H1 (cell line): ENCODE measurements at regions not wholly inside any gene's neighbourhood (a gene's known extent, or its start where the extent isn't known, plus 50 kb on each side); places are given as distances from the start of the nearest gene placed in this dataset.

Experiments used
- CTCF ChIA-PET: fragments of 300-600 bp; sonication (Branson Sonifier 250); formaldehyde crosslinking; loops from one replicate; lab custom pipeline; 2021; ENCODE audit not compliant: partially characterized antibody; lab: Charles Lee
- POLR2A ChIA-PET: fragments of 300-600 bp; sonication (Branson Sonifier 250); formaldehyde crosslinking; loops from one replicate; lab custom pipeline; 2021; ENCODE audit warnings: inconsistent platforms; ENCODE audit not compliant: partially characterized antibody; lab: Charles Lee
- DNase-seq, 2 experiments: peaks; one replicate each; pipeline versions ENCODE4 v3.0.0 to v3.0.0-alpha.2; 2010 to 2022; ENCODE audit warnings: low spot score in 2 of 2, low read depth in 1 of 2, mixed read lengths in 1 of 2
- FAIRE-seq: peaks from 2 replicates; lab custom pipeline; 2011; peaks lifted over from hg19 to GRCh38; lab: Jason Lieb, UNC
- H2AFZ ChIP-seq: 2 replicates; pipeline ENCODE4 v1.8.1; 2012; ENCODE audit warnings: low read length, inconsistent platforms
- H2AK5ac ChIP-seq: 2 replicates; pipeline ENCODE4 v1.6.1; 2013; ENCODE audit warnings: low read depth, low read length
- H2BK120ac ChIP-seq: replicated peaks from 2 replicates; pipeline ENCODE3; 2013; ENCODE audit warnings: low read depth, low read length, inconsistent platforms
- H2BK12ac ChIP-seq: 2 replicates; pipeline ENCODE4 v1.6.1; 2013; ENCODE audit warnings: low read depth, low read length
- H2BK15ac ChIP-seq: 2 replicates; pipeline ENCODE4 v1.6.1; 2013; ENCODE audit warnings: low read length
- H2BK20ac ChIP-seq: 2 replicates; pipeline ENCODE4 v1.6.1; 2013; ENCODE audit warnings: low read length
- H2BK5ac ChIP-seq: 2 replicates; pipeline ENCODE4 v1.6.1; 2013; ENCODE audit warnings: low read depth, low read length
- H3K14ac ChIP-seq: 2 replicates; pipeline ENCODE4 v1.6.1; 2013; ENCODE audit warnings: inconsistent platforms; ENCODE audit not compliant: insufficient read length
- H3K18ac ChIP-seq: 2 replicates; pipeline ENCODE4 v1.6.1; 2013; ENCODE audit warnings: low read length; ENCODE audit errors: extremely low read depth
- H3K23ac ChIP-seq: 2 replicates; pipeline ENCODE4 v1.6.1; 2013; ENCODE audit warnings: inconsistent platforms; ENCODE audit not compliant: insufficient read length
- H3K23me2 ChIP-seq: 2 replicates; pipeline ENCODE4 v1.6.1; 2013; ENCODE audit warnings: low read depth, low read length
- H3K27ac ChIP-seq: 2 replicates; pipeline ENCODE4 v1.6.1; 2011; ENCODE audit warnings: low read depth, low read length, inconsistent platforms
- H3K27me3 ChIP-seq, 4 experiments: replicated peaks in 1 of 4; 1 replicate in 1 of 4; 2 replicates in 3 of 4; pipeline versions ENCODE4 v1.6.1 to v1.8.1; 2011 to 2013; ENCODE audit warnings: low read length in 3 of 4, mild to moderate bottlenecking in 3 of 4, inconsistent platforms in 2 of 4, mixed read lengths in 2 of 4, moderate library complexity in 1 of 4; ENCODE audit not compliant: control insufficient read depth in 3 of 4, insufficient read depth in 3 of 4; ENCODE audit errors: extremely low read depth in 1 of 4
- H3K36me3 ChIP-seq, 4 experiments: 2 replicates each; pipeline versions ENCODE4 v1.6.1 to v1.8.1; 2011 to 2013; ENCODE audit warnings: mild to moderate bottlenecking in 4 of 4, low read length in 3 of 4, moderate library complexity in 2 of 4, control low read depth in 1 of 4, inconsistent platforms in 1 of 4; ENCODE audit not compliant: insufficient read depth in 4 of 4, control insufficient read depth in 2 of 4
- H3K4ac ChIP-seq: replicated peaks from 2 replicates; pipeline ENCODE3; 2013; ENCODE audit warnings: low read length, low read depth, mixed read lengths, inconsistent platforms; ENCODE audit not compliant: insufficient read length
- H3K4me1 ChIP-seq, 4 experiments: replicated peaks in 1 of 4; 1 replicate in 1 of 4; 2 replicates in 3 of 4; pipeline versions ENCODE4 v1.6.1 to v1.8.1; 2011 to 2013; ENCODE audit warnings: low read length in 3 of 4, inconsistent platforms in 2 of 4, mixed read lengths in 1 of 4; ENCODE audit not compliant: insufficient read depth in 4 of 4, control insufficient read depth in 3 of 4
- H3K4me2 ChIP-seq, 2 experiments: 2 replicates each; pipeline versions ENCODE4 v1.6.1 to v1.8.1; 2011 to 2013; ENCODE audit warnings: low read depth in 2 of 2, low read length in 2 of 2, control low read depth in 1 of 2, inconsistent platforms in 1 of 2, mild to moderate bottlenecking in 1 of 2; ENCODE audit not compliant: insufficient read depth in 1 of 2
- H3K4me3 ChIP-seq, 4 experiments: fragments of 200-600, 300-600 bp in 1 of 4; sonication (generic), shearing (Covaris generic), sonication (Bioruptor Twin) in 1 of 4; 2 replicates each; pipeline versions ENCODE4 v1.5.1 to v1.8.1; 2011 to 2016; ENCODE audit warnings: low read length in 4 of 4, low read depth in 3 of 4, control low read depth in 2 of 4, inconsistent platforms in 2 of 4, mild to moderate bottlenecking in 2 of 4, mixed read lengths in 1 of 4, moderate library complexity in 1 of 4; ENCODE audit not compliant: insufficient read depth in 2 of 4; ENCODE audit errors: extremely low read depth in 1 of 4
- H3K56ac ChIP-seq: replicated peaks from 2 replicates; pipeline ENCODE3; 2013; ENCODE audit warnings: low read depth, mild to moderate bottlenecking, mixed read lengths, low read length, inconsistent platforms; ENCODE audit not compliant: insufficient read length
- H3K79me1 ChIP-seq: 2 replicates; pipeline ENCODE4 v1.6.1; 2013; ENCODE audit warnings: low read depth, low read length, control low read depth
- H3K79me2 ChIP-seq, 2 experiments: 2 replicates each; pipeline versions ENCODE4 v1.6.1 to v1.8.1; 2012 to 2013; ENCODE audit warnings: low read length in 2 of 2, mild to moderate bottlenecking in 2 of 2, inconsistent platforms in 1 of 2; ENCODE audit not compliant: insufficient read depth in 2 of 2, control insufficient read depth in 1 of 2
- H3K9ac ChIP-seq, 4 experiments: replicated peaks in 1 of 4; 1 replicate in 1 of 4; 2 replicates in 3 of 4; pipeline versions ENCODE4 v1.6.1 to v1.8.1; 2011 to 2013; ENCODE audit warnings: low read depth in 3 of 4, low read length in 3 of 4, control low read depth in 2 of 4, mild to moderate bottlenecking in 2 of 4, moderate library complexity in 2 of 4, inconsistent platforms in 1 of 4; ENCODE audit errors: extremely low read depth in 1 of 4
- H3K9me3 ChIP-seq, 2 experiments: 2 replicates each; pipeline versions ENCODE4 v1.6.1 to v1.8.1; 2012 to 2013; ENCODE audit warnings: mild to moderate bottlenecking in 2 of 2, moderate library complexity in 2 of 2, control low read depth in 1 of 2, inconsistent platforms in 1 of 2, low read depth in 1 of 2, low read length in 1 of 2, mixed read lengths in 1 of 2; ENCODE audit not compliant: insufficient read depth in 2 of 2
- H4K20me1 ChIP-seq, 2 experiments: replicated peaks in 1 of 2; 2 replicates each; pipeline versions ENCODE3 to v1.8.1; 2011 to 2013; ENCODE audit warnings: inconsistent platforms in 2 of 2, low read length in 2 of 2, mild to moderate bottlenecking in 1 of 2; ENCODE audit not compliant: insufficient read depth in 2 of 2, control insufficient read depth in 1 of 2
- H4K5ac ChIP-seq: 2 replicates; pipeline ENCODE4 v1.6.1; 2013; ENCODE audit warnings: low read length, low read depth, mixed read lengths, inconsistent platforms; ENCODE audit not compliant: insufficient read length
- H4K8ac ChIP-seq: 2 replicates; pipeline ENCODE4 v1.8.0; 2013; ENCODE audit warnings: mild to moderate bottlenecking, moderate library complexity, low read length, inconsistent platforms; ENCODE audit not compliant: insufficient read depth; ENCODE audit errors: extremely low read depth
- H4K91ac ChIP-seq: replicated peaks from 2 replicates; pipeline ENCODE3; 2013; ENCODE audit warnings: low read length, mixed read lengths, inconsistent platforms; ENCODE audit not compliant: insufficient read length
- NANOG ChIP-seq: IDR thresholded peaks from 2 replicates; pipeline ENCODE4 v1.6.1; 2011; ENCODE audit warnings: low read length, low read depth, mild to moderate bottlenecking, inconsistent platforms; ENCODE audit not compliant: insufficient read depth, poor library complexity, severe bottlenecking
- POLR2A ChIP-seq, 2 experiments: IDR thresholded peaks; 1 replicate in 1 of 2; 2 replicates in 1 of 2; pipeline ENCODE4 v1.6.1; 2011; ENCODE audit warnings: low read depth in 2 of 2, low read length in 2 of 2, mild to moderate bottlenecking in 2 of 2; ENCODE audit errors: control extremely low read depth in 1 of 2
- SIN3A ChIP-seq, 2 experiments: IDR thresholded peaks in 1 of 2; conservative IDR thresholded peaks in 1 of 2; 2 replicates each; pipeline ENCODE4 v1.6.1; 2011 to 2012; ENCODE audit warnings: low read length in 2 of 2, improper control_type of control experiment in 1 of 2, low read depth in 1 of 2, mild to moderate bottlenecking in 1 of 2
- WGBS, 2 experiments: shearing (Covaris generic) in 1 of 2; methylation state at CpG; one replicate each; pipeline versions ENCODE4 v1.1.6 to v1.1.7; 2013 to 2015; ENCODE audit warnings: low lambda C conversion rate in 2 of 2, mixed read lengths in 2 of 2, inconsistent platforms in 1 of 2, low coverage in 1 of 2, missing lambda C conversion rate in 1 of 2; ENCODE audit not compliant: insufficient replicate concordance in 2 of 2, insufficient coverage in 1 of 2, insufficient read length in 1 of 2; ENCODE audit errors: extremely low coverage in 1 of 2, missing lambda C conversion rate in 1 of 2; 5-methylcytosine and 5-hydroxymethylcytosine counted together
- TF ChIP-seq, protein P1 (sequence below), 3 experiments: IDR thresholded peaks; 1 replicate in 2 of 3; 2 replicates in 1 of 3; pipeline versions ENCODE4 v1.5.1 to v1.6.1; 2011; ENCODE audit warnings: low read length in 3 of 3, mild to moderate bottlenecking in 3 of 3, inconsistent platforms in 2 of 3, low read depth in 1 of 3, moderate library complexity in 1 of 3; ENCODE audit not compliant: insufficient read depth in 1 of 3; ENCODE audit errors: control extremely low read depth in 1 of 3

DNA sequence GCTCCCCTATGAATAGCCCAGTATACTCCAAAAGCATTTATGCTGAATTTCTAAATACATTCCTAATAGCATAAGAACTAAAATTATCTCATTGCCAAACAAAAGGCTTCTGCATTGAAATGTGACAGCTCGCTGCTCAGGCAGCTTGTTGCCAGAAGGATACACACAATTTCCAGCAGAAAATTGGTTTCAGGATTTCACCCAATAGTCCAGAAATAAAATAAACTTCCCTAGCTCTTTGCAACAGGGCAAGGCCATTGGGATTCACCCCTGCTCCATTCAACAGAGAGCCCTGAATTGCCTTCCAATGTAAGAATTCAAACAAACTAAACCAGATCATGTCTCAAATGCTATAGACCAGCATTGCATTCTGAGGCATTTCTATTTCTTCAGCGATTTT, 70.7 kb downstream of the RBM43 start:
- DNase-seq (no peak), FAIRE-seq (no peak)
- no peak overlapping the region for H3K18ac ChIP-seq
- ChIA-PET CTCF (interaction anchor here (0.7 to 3.5 kb wide), 5 partner anchors 12 to 669 kb away, joined by 3 to 19 read pairs (median 4); no protein-coding TSS in a partner anchor), POLR2A (no interaction called here)
- H2BK20ac ChIP-seq: no peak overlapping the region
- no peak overlapping the region for H3K56ac ChIP-seq
- no peaks in the 10 kb centered on the region for H3K9me3 ChIP-seq
- 78% methylated on average over 2 of the region's 2 CpGs; no CpG with 5 or more reads in 1 of the 2 experiments for WGBS, 2 experiments
- no peaks in the 10 kb centered on the region for H3K27me3 ChIP-seq
- no peak overlapping the region for H2BK120ac ChIP-seq
- no peak overlapping the region for H3K4me3 ChIP-seq
- H3K4me2 ChIP-seq: no peak overlapping the region
- H2BK15ac ChIP-seq: no peak overlapping the region
- no peaks in the 10 kb centered on the region for H4K20me1 ChIP-seq
- no peak overlapping the region for H2BK5ac ChIP-seq
- no peak overlapping the region for H4K5ac ChIP-seq
- TF ChIP-seq NANOG (no peak), SIN3A (conservative IDR thresholded peaks at IDR 0.05 in 1 of 2, IDR thresholded peaks at IDR 0.05 in 1 of 2; ENCODE audit: low read depth in 1 of 2, low read length in 2 of 2) (no peak), POLR2A (IDR thresholded peaks at IDR 0.05; ENCODE audit: control extremely low read depth in 1 of 2, low read depth in 2 of 2, low read length in 2 of 2) (no peak)
- TF ChIP-seq, protein P1, sequence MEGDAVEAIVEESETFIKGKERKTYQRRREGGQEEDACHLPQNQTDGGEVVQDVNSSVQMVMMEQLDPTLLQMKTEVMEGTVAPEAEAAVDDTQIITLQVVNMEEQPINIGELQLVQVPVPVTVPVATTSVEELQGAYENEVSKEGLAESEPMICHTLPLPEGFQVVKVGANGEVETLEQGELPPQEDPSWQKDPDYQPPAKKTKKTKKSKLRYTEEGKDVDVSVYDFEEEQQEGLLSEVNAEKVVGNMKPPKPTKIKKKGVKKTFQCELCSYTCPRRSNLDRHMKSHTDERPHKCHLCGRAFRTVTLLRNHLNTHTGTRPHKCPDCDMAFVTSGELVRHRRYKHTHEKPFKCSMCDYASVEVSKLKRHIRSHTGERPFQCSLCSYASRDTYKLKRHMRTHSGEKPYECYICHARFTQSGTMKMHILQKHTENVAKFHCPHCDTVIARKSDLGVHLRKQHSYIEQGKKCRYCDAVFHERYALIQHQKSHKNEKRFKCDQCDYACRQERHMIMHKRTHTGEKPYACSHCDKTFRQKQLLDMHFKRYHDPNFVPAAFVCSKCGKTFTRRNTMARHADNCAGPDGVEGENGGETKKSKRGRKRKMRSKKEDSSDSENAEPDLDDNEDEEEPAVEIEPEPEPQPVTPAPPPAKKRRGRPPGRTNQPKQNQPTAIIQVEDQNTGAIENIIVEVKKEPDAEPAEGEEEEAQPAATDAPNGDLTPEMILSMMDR (IDR thresholded peaks at IDR 0.05; ENCODE audit: control extremely low read depth in 1 of 3, insufficient read depth in 1 of 3, low read depth in 1 of 3, low read length in 3 of 3): no peak
- no peak overlapping the region for H4K91ac ChIP-seq
- H3K27ac ChIP-seq: no peak overlapping the region
- no peaks in the 10 kb centered on the region for H3K79me1 ChIP-seq
- no peak overlapping the region for H3K4ac ChIP-seq
- no peak overlapping the region for H3K9ac ChIP-seq
- H4K8ac ChIP-seq: no peak overlapping the region
- H3K36me3 ChIP-seq: no peaks in the 10 kb centered on the region
- H3K23ac ChIP-seq: no peak overlapping the region
- H2AK5ac ChIP-seq: no peak overlapping the region
- H2AFZ ChIP-seq: no peak overlapping the region
- no peaks in the 10 kb centered on the region for H3K4me1 ChIP-seq
- H2BK12ac ChIP-seq: no peak overlapping the region
- no peak overlapping the region for H3K14ac ChIP-seq
- no peaks in the 10 kb centered on the region for H3K23me2 ChIP-seq
- no peaks in the 10 kb centered on the region for H3K79me2 ChIP-seq
